ENCODE measurements at regions not wholly inside any gene's neighbourhood (a gene's known extent, or its start where the extent isn't known, plus 50 kb on each side); places are given as distances from the start of the nearest gene placed in this dataset.

DNA sequence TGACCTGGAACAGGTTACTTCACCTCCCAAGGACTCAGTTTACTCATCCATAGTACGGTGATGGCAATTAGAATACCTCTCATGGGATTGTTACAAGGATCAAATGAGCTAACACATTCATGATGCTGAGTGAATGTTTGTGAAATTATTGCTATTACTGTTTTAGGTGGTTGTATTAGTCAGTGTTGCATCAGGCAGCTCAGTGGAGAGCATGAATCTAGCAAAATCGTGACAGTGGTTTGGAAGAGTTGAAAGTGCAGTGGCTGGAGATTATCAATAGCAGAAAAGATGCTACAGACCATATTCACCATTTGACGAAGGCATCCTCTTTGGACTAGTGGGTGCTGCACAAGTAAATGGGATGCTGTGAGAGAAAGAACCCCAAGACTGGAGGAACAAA, 50.4 kb upstream of the CTNNBL1 start:
- no peak for DNase-seq

DNA sequence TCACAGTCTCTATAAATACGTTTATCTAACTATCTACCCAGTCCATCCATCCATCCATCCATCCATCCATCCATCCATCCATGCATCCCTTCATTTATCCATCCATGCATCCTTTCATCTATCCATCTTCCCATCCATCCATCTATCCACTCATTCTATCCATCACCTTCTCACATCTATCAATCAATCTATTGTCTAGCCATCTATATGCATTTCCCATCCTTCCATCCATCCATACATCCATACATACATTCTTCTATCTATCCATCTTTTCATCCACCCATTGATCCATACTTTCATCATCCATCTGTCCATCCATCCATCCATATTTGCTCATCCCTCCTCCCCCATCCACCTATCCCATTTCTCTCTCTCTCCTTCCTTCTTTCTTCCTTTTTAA, 51.6 kb upstream of the CTNNBL1 start:
- no peak for DNase-seq

DNA sequence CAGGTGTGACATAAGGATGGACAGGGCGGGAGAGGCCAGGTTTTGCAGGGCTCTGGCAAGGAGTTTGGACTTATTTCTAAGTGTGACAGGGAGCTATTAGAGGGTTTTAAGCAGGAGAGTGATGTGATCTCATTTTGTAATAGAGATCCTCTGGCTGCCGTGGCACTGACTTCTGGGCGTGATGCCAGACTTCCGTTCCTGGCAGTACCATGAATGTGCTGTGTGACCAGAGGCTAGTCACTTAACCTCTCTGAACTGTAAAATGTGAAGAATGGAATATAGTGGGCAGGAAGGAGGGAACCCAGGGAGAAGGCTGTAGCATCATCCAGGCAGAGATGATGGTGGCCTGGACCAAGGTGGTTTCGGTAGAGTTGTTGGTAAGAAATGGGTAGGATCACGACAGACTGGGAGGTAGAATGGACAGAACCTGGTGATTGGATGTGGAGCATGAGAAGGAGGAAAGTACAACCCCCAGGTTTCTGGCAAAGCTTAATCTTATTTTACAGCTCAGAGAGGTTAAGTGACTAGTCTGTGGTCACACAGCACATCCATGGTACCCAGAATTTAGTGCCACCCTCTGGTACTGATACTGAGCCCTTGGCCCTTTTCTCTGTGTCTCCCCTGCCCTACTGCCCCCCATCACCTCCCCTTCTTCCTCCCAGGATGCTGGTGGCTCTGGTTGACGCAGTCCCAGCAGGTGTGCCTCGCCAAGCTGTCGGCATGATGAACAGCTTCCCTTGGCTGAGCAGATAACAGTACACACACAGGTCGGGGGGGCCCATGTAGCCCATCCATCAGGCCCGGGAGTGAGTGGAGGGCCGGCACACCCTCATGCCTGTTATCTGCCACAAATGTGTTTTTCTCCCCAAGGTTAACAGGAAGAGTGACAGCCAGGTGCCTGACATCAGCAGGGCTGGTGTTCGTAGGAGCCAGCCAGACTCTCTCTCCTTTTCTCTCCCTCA, 52.9 kb upstream of the CTNNBL1 start:
- DNase-seq: peak; percentile 38

DNA sequence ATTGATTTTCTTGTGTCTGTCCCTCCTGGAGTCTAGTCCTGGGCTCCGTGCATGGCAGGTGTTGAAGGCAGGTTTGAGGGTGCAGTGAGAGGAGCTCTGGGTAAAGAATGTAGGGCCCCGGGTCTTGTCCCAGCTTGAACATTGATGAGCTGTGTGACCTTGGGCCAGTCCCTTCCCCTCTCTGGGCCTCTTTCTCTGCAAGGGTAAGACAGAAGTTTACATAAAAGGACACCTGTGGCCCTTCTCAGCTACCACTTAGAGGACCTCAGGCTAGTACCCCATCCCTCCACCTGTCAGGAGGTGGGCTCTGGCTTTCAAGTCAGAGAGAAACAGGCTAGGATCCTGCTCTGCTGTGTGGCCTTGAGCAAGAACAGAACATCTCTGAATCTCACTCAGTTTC, 55.3 kb upstream of the CTNNBL1 start:
- no peak for DNase-seq

DNA sequence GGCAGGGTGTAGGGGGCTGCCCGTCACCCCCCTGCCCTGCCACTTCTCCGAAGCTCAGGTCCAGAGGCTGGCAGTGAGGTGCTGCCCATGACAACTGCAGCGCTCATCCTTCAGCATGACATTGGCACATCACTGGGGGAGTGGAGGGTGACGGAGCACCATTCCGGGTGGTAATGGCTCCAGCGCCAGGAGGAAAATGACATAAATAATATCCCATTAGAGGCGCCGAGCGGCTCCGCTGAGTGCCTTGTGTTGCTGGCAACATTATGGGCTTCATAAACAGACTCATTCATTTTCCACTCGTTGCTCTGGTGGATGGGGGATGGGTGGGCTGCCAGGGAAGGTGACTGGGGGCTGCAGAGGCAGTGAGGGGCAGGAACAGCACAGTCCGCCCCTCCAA, 56.9 kb upstream of the CTNNBL1 start:
- DNase-seq: peak; percentile 43

- no peak for DNase-seq
Observed at GRCh38 chr20:37636212-37636975, 57.4 kb upstream of the CTNNBL1 start.

DNA sequence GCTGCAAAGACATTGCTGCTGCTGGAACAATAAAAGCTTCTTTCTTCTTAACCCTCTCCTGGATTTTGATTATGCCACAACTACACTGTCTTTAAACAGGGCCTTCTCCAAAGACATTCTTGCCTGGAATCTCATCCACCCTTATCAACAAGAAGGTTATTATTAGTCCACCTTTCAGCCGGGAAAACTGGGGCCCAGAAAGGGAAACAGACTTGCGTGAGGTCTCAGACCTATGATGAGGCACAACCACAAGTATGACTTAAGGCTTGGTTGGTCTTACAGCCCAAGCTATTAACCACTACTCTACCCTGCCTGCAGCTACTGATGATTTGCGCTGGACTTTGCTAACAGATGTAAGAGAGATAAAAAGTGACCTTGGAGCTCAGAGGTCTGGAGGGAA, 62.8 kb upstream of the CTNNBL1 start:
- DNase-seq: no peak

DNA sequence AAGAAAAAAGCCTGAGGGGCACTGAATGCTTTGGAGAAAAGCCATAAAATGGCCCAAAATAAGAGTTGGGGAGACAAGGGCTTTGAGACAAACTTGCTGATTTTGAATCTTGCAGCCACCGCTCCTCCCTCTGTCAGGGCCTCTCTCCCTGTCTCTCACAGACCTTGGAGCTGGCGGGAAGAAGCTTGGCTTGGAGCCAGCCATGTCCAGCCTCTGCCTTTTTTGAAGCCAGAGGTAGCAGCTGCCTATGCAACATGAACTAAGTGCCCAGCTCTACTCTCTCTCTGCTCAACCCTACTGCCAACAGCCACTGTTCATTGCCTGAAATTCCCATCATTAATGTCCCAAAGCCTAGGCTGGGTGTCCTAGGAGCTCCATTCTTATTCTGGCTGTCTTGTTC, 63.7 kb upstream of the CTNNBL1 start:
- DNase-seq: no peak

DNA sequence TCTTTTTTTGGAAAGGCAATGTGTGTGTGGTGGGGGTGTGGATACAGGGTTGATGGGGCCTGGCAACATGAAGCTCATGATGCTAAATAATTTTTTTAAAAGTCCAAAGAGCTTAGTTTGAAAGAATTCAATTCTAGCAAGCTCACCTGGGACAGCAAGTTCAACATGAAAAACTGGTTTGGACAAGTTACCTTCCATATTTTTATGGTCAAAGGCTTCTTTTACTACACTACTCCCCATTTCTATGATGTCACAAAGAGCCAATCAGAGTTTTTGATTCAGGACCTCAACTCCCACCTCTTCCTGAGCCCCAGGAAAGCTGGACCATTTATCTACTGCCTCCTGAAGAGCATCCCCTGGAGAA, 66.1 kb upstream of the CTNNBL1 start:
- no peak for DNase-seq

GRCh38 chr20:37627060-37627766, 66.6 kb upstream of the CTNNBL1 start:
- no peak for DNase-seq

DNA sequence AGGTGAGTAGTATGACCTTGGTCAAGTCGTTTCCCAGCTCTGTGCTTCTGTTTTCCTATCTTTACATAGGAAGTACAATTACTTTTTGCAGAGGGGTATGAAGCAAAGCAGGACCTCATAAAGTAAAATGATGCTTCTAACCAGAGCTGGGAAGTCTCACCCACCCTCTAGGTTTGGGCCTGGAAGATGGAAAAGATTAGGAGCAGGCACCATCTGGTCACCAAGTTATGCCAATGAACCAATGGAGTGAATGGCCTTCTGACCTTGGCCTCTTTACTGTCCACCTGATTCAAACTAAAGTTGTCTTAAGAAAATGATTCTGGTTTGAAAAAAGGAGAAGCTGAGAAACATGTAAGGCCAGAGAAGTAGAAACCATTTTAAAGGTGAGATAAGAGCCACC, 68.9 kb upstream of the CTNNBL1 start:
- no peak for DNase-seq

- no peak for DNase-seq
Observed at GRCh38 chr20:37622728-37623127, 71.1 kb upstream of the CTNNBL1 start.

- no peak for DNase-seq
Observed at GRCh38 chr20:37619496-37619895, 74.3 kb upstream of the CTNNBL1 start.

GRCh38 chr20:37616110-37616425, 77.8 kb upstream of the CTNNBL1 start:
- DNase-seq: no peak

- peak; percentile 63 for DNase-seq
Observed at GRCh38 chr20:37615340-37616109, 78.3 kb upstream of the CTNNBL1 start.

DNA sequence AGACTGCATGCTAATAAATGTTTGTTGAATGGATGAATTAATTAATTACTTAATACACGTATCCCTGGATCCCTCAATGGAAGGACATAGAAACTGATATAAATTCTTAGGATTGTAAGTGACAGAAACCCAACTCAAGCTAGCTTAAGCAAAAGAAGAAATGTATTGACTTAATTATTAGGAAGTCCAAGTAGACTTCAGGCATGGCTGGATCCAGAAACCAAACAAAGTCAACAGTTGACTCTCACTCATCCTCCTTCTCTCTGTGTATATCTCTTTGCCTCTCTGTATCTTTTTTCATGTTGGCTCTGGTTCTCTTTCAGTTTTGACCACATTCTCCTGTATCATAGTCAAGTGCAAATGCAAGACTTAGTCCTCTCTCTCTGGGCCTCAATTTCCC, 82.0 kb upstream of the CTNNBL1 start:
- DNase-seq: no peak

- DNase-seq: no peak
Observed at GRCh38 chr20:37611346-37611745, 82.5 kb upstream of the CTNNBL1 start.

DNA sequence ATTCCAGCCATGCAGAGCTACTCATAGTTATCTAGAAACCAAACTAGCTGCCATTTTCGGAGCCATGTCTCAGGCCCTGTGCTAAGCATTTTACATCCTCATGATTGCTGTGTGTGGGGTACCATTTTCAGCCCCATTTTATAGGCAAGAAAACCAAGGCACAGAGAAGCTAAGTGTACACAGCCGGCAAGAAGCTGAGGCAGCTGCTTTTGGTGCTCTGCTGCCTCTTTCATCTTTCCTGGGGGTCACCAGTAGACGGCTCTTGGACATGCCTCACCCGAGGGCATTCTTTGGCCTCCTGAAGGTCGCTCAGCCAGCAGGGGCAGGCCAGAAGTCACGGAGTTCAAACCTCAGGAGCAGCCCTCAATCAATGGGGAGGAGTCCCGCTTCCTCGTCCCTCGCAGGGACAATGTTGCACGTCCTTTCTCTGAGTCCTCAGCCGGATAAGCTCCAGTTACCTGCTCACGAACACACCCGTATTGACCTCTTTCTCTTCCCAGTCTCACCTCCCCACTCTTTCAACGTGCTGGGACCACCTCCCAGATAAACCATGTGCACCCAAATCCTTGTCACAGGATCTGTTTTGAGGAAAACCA, 82.6 kb upstream of the BLCAP start:
- DNase-seq: no peak

DNA sequence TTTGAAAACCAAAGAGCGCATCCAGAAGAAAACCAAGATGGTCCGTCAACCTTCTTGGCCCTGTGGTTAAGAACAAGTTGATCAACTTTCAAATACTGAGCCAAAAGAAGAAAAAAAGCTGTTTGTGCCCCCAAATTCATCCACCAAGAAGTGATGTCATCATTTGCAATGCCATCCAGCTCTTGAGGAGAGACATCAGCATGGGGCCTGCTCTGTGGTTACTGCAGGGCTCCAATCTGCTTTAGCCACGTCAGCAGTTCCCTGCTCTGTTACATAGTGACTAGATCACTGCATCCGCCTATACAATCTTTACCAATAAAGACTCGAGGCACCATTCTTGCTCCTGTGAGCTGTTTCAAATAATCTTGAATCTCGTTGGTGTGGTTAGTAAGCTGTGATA, 75.0 kb upstream of the BLCAP start:
- no peak for DNase-seq

DNA sequence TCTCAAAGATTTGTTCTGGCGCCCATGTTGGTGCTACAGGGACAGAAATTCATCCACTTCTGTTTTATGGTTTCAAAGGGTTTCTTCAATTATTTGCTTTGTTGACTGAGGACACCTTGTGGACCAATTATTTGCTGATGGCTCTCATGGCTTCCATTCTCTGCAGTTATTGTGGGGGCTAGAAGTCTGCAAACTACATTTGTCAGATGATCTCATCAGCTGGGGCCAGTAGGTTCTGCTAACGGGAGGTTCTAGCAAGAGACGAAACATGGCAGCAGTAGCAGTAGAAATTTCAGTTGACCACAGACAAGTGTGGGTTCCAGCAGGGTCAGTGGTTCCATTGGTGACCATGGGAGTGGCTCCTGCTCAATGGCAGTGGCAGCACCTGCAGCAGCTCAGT, 72.8 kb upstream of the BLCAP start:
- DNase-seq: no peak

GRCh38 chr20:37598575-37599342, 71.1 kb upstream of the BLCAP start:
- DNase-seq: peak; percentile 58

DNA sequence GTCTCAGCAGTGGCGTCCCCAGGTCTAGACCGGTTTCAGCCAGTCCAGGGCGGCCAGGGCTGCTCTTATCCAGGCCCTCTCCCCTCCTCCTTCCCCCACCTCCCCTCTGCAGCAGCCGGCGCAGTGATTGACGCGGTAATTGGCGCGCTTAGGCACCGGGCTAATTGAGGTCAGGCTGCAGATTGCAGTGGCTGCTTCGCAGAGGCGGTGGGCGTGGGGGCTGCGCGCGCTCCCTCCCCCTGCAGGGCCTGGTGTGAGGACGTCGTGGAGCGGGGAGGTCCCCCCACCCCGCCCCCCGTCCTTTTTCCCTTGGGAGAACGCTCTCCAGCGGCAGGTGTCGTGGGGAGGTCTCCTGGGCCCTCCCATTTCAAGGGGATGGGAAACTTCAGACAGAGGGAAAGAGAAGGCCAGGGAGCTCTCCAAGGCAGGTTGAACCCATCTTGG, 70.4 kb upstream of the BLCAP start:
- peak; percentile 94 for DNase-seq
